Subcutaneous abdominal adipose tissue (tissue), 5 donors: ENCODE measurements at regions not wholly inside any gene's neighbourhood (a gene's known extent, or its start where the extent isn't known, plus 50 kb on each side); places are given as distances from the start of the nearest gene placed in this dataset.
"Not testable (repeated sequence)": the region's sequence is repeated elsewhere in the genome, so short reads cannot be mapped to it uniquely, and the experiment has no call there.

Experiments
- H3K27ac ChIP-seq: one replicate; pipeline ENCODE4 v1.7.0; 2013; ENCODE audit warnings: low read depth, mild to moderate bottlenecking, inconsistent platforms, low read length, moderate library complexity
- H3K27me3 ChIP-seq, 5 donors: one replicate each; pipeline ENCODE4 v1.7.0; 2013; ENCODE audit warnings: low read length in 5 of 5, inconsistent platforms in 1 of 5; ENCODE audit not compliant: control insufficient read depth in 5 of 5, insufficient read depth in 4 of 5
- H3K36me3 ChIP-seq, 5 donors: one replicate each; pipeline ENCODE4 v1.7.0; 2013; ENCODE audit warnings: low read length in 5 of 5; ENCODE audit not compliant: control insufficient read depth in 5 of 5, insufficient read depth in 5 of 5
- H3K4me1 ChIP-seq, 5 donors: one replicate each; pipeline ENCODE4 v1.7.0; 2013; ENCODE audit warnings: low read length in 5 of 5, mild to moderate bottlenecking in 3 of 5, moderate library complexity in 1 of 5; ENCODE audit not compliant: control insufficient read depth in 5 of 5, insufficient read depth in 5 of 5
- H3K4me3 ChIP-seq, 5 donors: one replicate each; pipeline ENCODE4 v1.7.0; 2013; ENCODE audit warnings: low read length in 5 of 5, low read depth in 1 of 5
- H3K9ac ChIP-seq, 5 donors: one replicate each; pipeline ENCODE4 v1.7.0; 2013; ENCODE audit warnings: low read length in 5 of 5, mild to moderate bottlenecking in 4 of 5, moderate library complexity in 3 of 5
- H3K9me3 ChIP-seq, 5 donors: one replicate each; pipeline ENCODE4 v1.7.0; 2013; ENCODE audit warnings: low read length in 5 of 5; ENCODE audit not compliant: control insufficient read depth in 5 of 5
- donor health status: healthy.
- donor health status: healthy.
- donor health status: healthy.
- donor health status: healthy.
- donor health status: healthy.

- H3K27me3 ChIP-seq, H3K9me3 ChIP-seq, H3K36me3 ChIP-seq, H3K4me3 ChIP-seq, H3K27ac ChIP-seq, H3K4me1 ChIP-seq, H3K9ac ChIP-seq: not testable (repeated sequence)
Measured at GRCh38 chr20:43350694-43351093, 107.0 kb upstream of the SRSF6 start.

- Histone ChIP-seq H3K9ac (no peak overlapping the region), H3K27ac (no peak overlapping the region), H3K4me3 (no peak overlapping the region), H3K27me3 (peaks cover 0 to 7% (median 0%) of the 10 kb centered on the region in 5 donors), H3K4me1 (no peaks in the 10 kb centered on the region), H3K36me3 (no peaks in the 10 kb centered on the region), H3K9me3 (peaks cover 0 to under 1% (median 0%) of the 10 kb centered on the region in 5 donors)
Measured at GRCh38 chr20:43349841-43350240, 107.9 kb upstream of the SRSF6 start.

- not testable (repeated sequence) for H3K9ac ChIP-seq, H3K4me3 ChIP-seq, H3K27ac ChIP-seq, H3K4me1 ChIP-seq, H3K36me3 ChIP-seq
- Histone ChIP-seq H3K27me3 (peaks cover 0 to 11% (median 0%) of the 10 kb centered on the region in 5 donors), H3K9me3 (peaks cover 0 to 12% (median 4%) of the 10 kb centered on the region in 5 donors)
Measured at GRCh38 chr20:43347839-43348238, 109.9 kb upstream of the SRSF6 start.

GRCh38 chr20:43345676-43346075, 112.0 kb upstream of the SRSF6 start:
- Histone ChIP-seq H3K4me3 (no peak overlapping the region), H3K27ac (no peak overlapping the region), H3K4me1 (no peaks in the 10 kb centered on the region), H3K9me3 (peaks cover 0 to 12% (median 6%) of the 10 kb centered on the region in 5 donors), H3K27me3 (peaks cover 0 to 11% (median 0%) of the 10 kb centered on the region in 5 donors), H3K36me3 (no peaks in the 10 kb centered on the region), H3K9ac (no peak overlapping the region)

- peaks cover 0 to 13% (median 11%) of the 10 kb centered on the region in 5 donors for H3K9me3 ChIP-seq
- H3K27me3 ChIP-seq: peaks cover 0 to 6% (median 0%) of the 10 kb centered on the region in 5 donors
- no peak overlapping the region for H3K4me3 ChIP-seq
- no peaks in the 10 kb centered on the region for H3K36me3 ChIP-seq
- H3K27ac ChIP-seq: no peak overlapping the region
- no peak overlapping the region for H3K9ac ChIP-seq
- no peaks in the 10 kb centered on the region for H3K4me1 ChIP-seq
Measured at GRCh38 chr20:43341511-43341910, 116.2 kb upstream of the SRSF6 start.

- Histone ChIP-seq H3K36me3 (no peaks in the 10 kb centered on the region), H3K4me3 (no peak overlapping the region), H3K9ac (no peak overlapping the region), H3K4me1 (no peaks in the 10 kb centered on the region), H3K27ac (no peak overlapping the region), H3K9me3 (peaks cover 2 to 33% (median 26%) of the 10 kb centered on the region in 5 donors), H3K27me3 (peaks cover 0 to 3% (median 0%) of the 10 kb centered on the region in 5 donors)
Measured at GRCh38 chr20:43337036-43337435, 120.7 kb upstream of the SRSF6 start.

GRCh38 chr20:43334080-43334479, 123.6 kb upstream of the SRSF6 start:
- Histone ChIP-seq H3K4me3 (no peak overlapping the region), H3K27ac (no peak overlapping the region), H3K4me1 (no peaks in the 10 kb centered on the region), H3K9ac (no peak overlapping the region), H3K36me3 (no peaks in the 10 kb centered on the region), H3K9me3 (peaks cover 2 to 29% (median 25%) of the 10 kb centered on the region in 5 donors), H3K27me3 (peaks cover 0 to 3% (median 0%) of the 10 kb centered on the region in 5 donors)

GRCh38 chr20:43331906-43332305, 125.8 kb upstream of the SRSF6 start:
- Histone ChIP-seq H3K27me3 (peaks cover 0 to 3% (median 0%) of the 10 kb centered on the region in 5 donors), H3K9ac (no peak overlapping the region), H3K4me1 (no peaks in the 10 kb centered on the region), H3K27ac (no peak overlapping the region), H3K36me3 (no peaks in the 10 kb centered on the region), H3K9me3 (peaks cover 2 to 29% (median 26%) of the 10 kb centered on the region in 5 donors), H3K4me3 (no peak overlapping the region)

- Histone ChIP-seq H3K4me1 (no peaks in the 10 kb centered on the region), H3K4me3 (no peak overlapping the region), H3K9me3 (peaks cover 2 to 9% (median 6%) of the 10 kb centered on the region in 5 donors), H3K36me3 (no peaks in the 10 kb centered on the region), H3K9ac (no peak overlapping the region), H3K27me3 (peaks cover 0 to 6% (median 3%) of the 10 kb centered on the region in 5 donors), H3K27ac (no peak overlapping the region)
Measured at GRCh38 chr20:43328697-43329096, 129.0 kb upstream of the SRSF6 start.

- H3K27ac ChIP-seq: not testable (repeated sequence)
Measured at GRCh38 chr20:43327234-43327633, 130.5 kb upstream of the SRSF6 start.

GRCh38 chr20:43325926-43326325, 131.8 kb upstream of the SRSF6 start:
- Histone ChIP-seq H3K36me3 (no peaks in the 10 kb centered on the region), H3K27me3 (peaks cover 0 to 11% (median 0%) of the 10 kb centered on the region in 5 donors), H3K9ac (no peak overlapping the region), H3K4me3 (no peak overlapping the region), H3K4me1 (no peaks in the 10 kb centered on the region), H3K9me3 (peaks cover 0 to 5% (median 0%) of the 10 kb centered on the region in 5 donors), H3K27ac (no peak overlapping the region)

More at GRCh38 chr20:43327234-43327633, 130.5 kb upstream of the SRSF6 start:
- H3K36me3 ChIP-seq, H3K27me3 ChIP-seq, H3K4me3 ChIP-seq, H3K4me1 ChIP-seq, H3K9me3 ChIP-seq, H3K9ac ChIP-seq: not testable (repeated sequence)
